ENCODE measurements at regions not wholly inside any gene's neighbourhood (a gene's known extent, or its start where the extent isn't known, plus 50 kb on each side); places are given as distances from the start of the nearest gene placed in this dataset.

GRCh38 chr11:116527180-116527991, 245.4 kb downstream of the BUD13 start:
- DNase-seq = no peak

- DNase-seq = no peak
Measured at GRCh38 chr11:116525961-116526495, 246.8 kb downstream of the BUD13 start.

GRCh38 chr11:116519499-116519898, 253.3 kb downstream of the BUD13 start:
- DNase-seq = no peak

- DNase-seq = no peak
Measured at GRCh38 chr11:116518141-116518540, 254.6 kb downstream of the BUD13 start.

GRCh38 chr11:116517584-116517983, 255.2 kb downstream of the BUD13 start:
- DNase-seq = no peak

- no peak for DNase-seq
Measured at GRCh38 chr11:116517077-116517476, 255.7 kb downstream of the BUD13 start.

GRCh38 chr11:116515664-116516184, 257.1 kb downstream of the BUD13 start:
- DNase-seq = no peak

GRCh38 chr11:116513894-116514293, 258.9 kb downstream of the BUD13 start:
- no peak for DNase-seq

GRCh38 chr11:116513278-116513823, 259.4 kb downstream of the BUD13 start:
- no peak for DNase-seq

GRCh38 chr11:116512841-116513240, 259.9 kb downstream of the BUD13 start:
- no peak for DNase-seq

GRCh38 chr11:116511684-116512083, 261.1 kb downstream of the BUD13 start:
- no peak for DNase-seq

- no peak for DNase-seq
Measured at GRCh38 chr11:116510886-116511650, 261.7 kb downstream of the BUD13 start.

- no peak for DNase-seq
Measured at GRCh38 chr11:116510166-116510565, 262.6 kb downstream of the BUD13 start.

- no peak for DNase-seq
Measured at GRCh38 chr11:116509551-116509950, 263.2 kb downstream of the BUD13 start.

GRCh38 chr11:116507849-116508695, 264.7 kb downstream of the BUD13 start:
- no peak for DNase-seq

GRCh38 chr11:116507016-116507415, 265.8 kb downstream of the BUD13 start:
- DNase-seq = no peak

GRCh38 chr11:116506263-116506825, 266.4 kb downstream of the BUD13 start:
- DNase-seq = no peak

- no peak for DNase-seq
Measured at GRCh38 chr11:116505298-116506262, 267.2 kb downstream of the BUD13 start.

GRCh38 chr11:116504541-116505297, 268.1 kb downstream of the BUD13 start:
- DNase-seq = no peak
